GM12878 (cell line): ENCODE measurements at regions not wholly inside any gene's neighbourhood (a gene's known extent, or its start where the extent isn't known, plus 50 kb on each side); places are given as distances from the start of the nearest gene placed in this dataset.
A peak's percentile ranks its signal among the peaks of the same experiment; 100 is the strongest.

Experiments
- ATAC-seq: fragments of 200-7000 bp; cut with Tn5 transposase; 3 replicates; pipeline ENCODE4 v1.9.1; 2020; ENCODE audit warnings: mild to moderate bottlenecking, moderate library complexity
- BruUV-seq: library from RNA; stranded (reverse); fragments of 400-500 nt; replicated peaks from 2 replicates; lab custom pipeline; 2021; lab: Mats Ljungman, UMichigan
- CTCF ChIA-PET: fragments of 300-600 bp; sonication (Branson Sonifier 250); formaldehyde crosslinking; extraction: SDS; loops from one replicate; lab custom pipeline; 2021; ENCODE audit warnings: inconsistent platforms; lab: Yijun Ruan, JAX
- POLR2A ChIA-PET: fragments of 350-600 bp; formaldehyde crosslinking; extraction: SDS; loops from one replicate; lab custom pipeline; 2021; ENCODE audit warnings: inconsistent platforms; lab: Charles Lee
- RAD21 ChIA-PET: fragments of 300-600 bp; sonication (Branson Sonifier 250); formaldehyde crosslinking; loops from one replicate; lab custom pipeline; 2023; ENCODE audit warnings: antibody characterized with exemption; ENCODE audit not compliant: unreplicated experiment; lab: Charles Lee
- SMC1A ChIA-PET: fragments of 300-600 bp; sonication (Branson Sonifier 250); formaldehyde crosslinking; loops from one replicate; lab custom pipeline; 2023; ENCODE audit not compliant: unreplicated experiment, uncharacterized antibody; lab: Charles Lee
- DNase-seq: peaks from one replicate; pipeline ENCODE4 v3.0.0-alpha.2; 2011; ENCODE audit warnings: low read depth, low spot score
- FAIRE-seq: peaks from 3 replicates; lab custom pipeline; 2011; peaks lifted over from hg19 to GRCh38; lab: Jason Lieb, UNC
- H2AFZ ChIP-seq: 2 replicates; pipeline ENCODE4 v1.6.0; 2011; ENCODE audit warnings: low read depth, low read length, control low read depth; ENCODE audit not compliant: control insufficient read depth
- H3K27ac ChIP-seq: 2 replicates; pipeline ENCODE4 v1.5.1; 2011; ENCODE audit warnings: control low read depth; ENCODE audit not compliant: control insufficient read depth, insufficient read depth
- H3K27me3 ChIP-seq, 2 experiments: replicated peaks in 1 of 2; 2 replicates each; pipeline versions ENCODE4 v1.6.0 to v1.6.1; 2011; ENCODE audit warnings: low read length in 1 of 2; ENCODE audit not compliant: control insufficient read depth in 2 of 2, insufficient read depth in 2 of 2
- H3K36me3 ChIP-seq, 2 experiments: 2 replicates each; pipeline ENCODE4 v1.5.1; 2011; ENCODE audit warnings: low read length in 1 of 2; ENCODE audit not compliant: control insufficient read depth in 2 of 2, insufficient read depth in 2 of 2
- H3K4me1 ChIP-seq: 2 replicates; pipeline ENCODE4 v1.6.1; 2011; ENCODE audit warnings: mild to moderate bottlenecking, low read length, moderate library complexity, mixed read lengths; ENCODE audit not compliant: control insufficient read depth, insufficient read depth
- H3K4me2 ChIP-seq: 2 replicates; pipeline ENCODE4 v1.6.0; 2011; ENCODE audit warnings: control low read depth; ENCODE audit not compliant: control insufficient read depth, insufficient read depth
- H3K4me3 ChIP-seq: fragments of 200-600 bp; sonication (generic); 2 replicates; pipeline ENCODE4 v1.5.1; 2016
- H3K79me2 ChIP-seq: 2 replicates; pipeline ENCODE4 v1.6.0; 2011; ENCODE audit warnings: low read length; ENCODE audit not compliant: control insufficient read depth, insufficient read depth
- H3K9ac ChIP-seq: 2 replicates; pipeline ENCODE4 v1.8.0; 2011; ENCODE audit warnings: low read length, control low read depth, mixed read lengths; ENCODE audit not compliant: control insufficient read depth, insufficient read depth
- H3K9me3 ChIP-seq: replicated peaks from 3 replicates; pipeline ENCODE4 v1.5.1; 2011; ENCODE audit warnings: mild to moderate bottlenecking, low read length; ENCODE audit not compliant: control insufficient read depth, insufficient read depth
- H4K20me1 ChIP-seq: 2 replicates; pipeline ENCODE4 v1.6.0; 2011; ENCODE audit not compliant: control insufficient read depth, insufficient read depth
- BCL11A ChIP-seq: IDR thresholded peaks from 2 replicates; pipeline ENCODE4 v1.6.1; 2011; ENCODE audit warnings: low read depth, low read length
- DPF2 ChIP-seq: fragments of 450-650 bp; IDR thresholded peaks from 2 replicates; pipeline ENCODE4 v1.6.1; 2017; ENCODE audit warnings: mild to moderate bottlenecking
- EZH2 ChIP-seq: IDR thresholded peaks from 2 replicates; pipeline ENCODE4 v1.6.1; 2012; ENCODE audit warnings: low read depth, mild to moderate bottlenecking, control low read depth, inconsistent platforms, low read length, borderline replicate concordance; ENCODE audit not compliant: control insufficient read depth
- HDAC6 ChIP-seq: fragments of 200-600 bp; sonication (generic); IDR thresholded peaks from one replicate; pipeline ENCODE4 v1.8.0; 2017; ENCODE audit warnings: antibody characterized with exemption; ENCODE audit not compliant: unreplicated experiment
- NFYA ChIP-seq: IDR thresholded peaks from 2 replicates; pipeline ENCODE4 v1.6.1; 2011; ENCODE audit warnings: low read depth, mild to moderate bottlenecking, low read length, improper control_type of control experiment, borderline replicate concordance
- NRF1 ChIP-seq: conservative IDR thresholded peaks from 2 replicates; pipeline ENCODE4 v1.6.1; 2011; ENCODE audit warnings: mild to moderate bottlenecking, low read depth, low read length, improper control_type of control experiment
- RAD21 ChIP-seq: IDR thresholded peaks from 2 replicates; pipeline ENCODE4 v1.6.1; 2011; ENCODE audit warnings: mild to moderate bottlenecking, low read depth, low read length, moderate library complexity; ENCODE audit not compliant: insufficient read depth
- RCOR1 ChIP-seq: conservative IDR thresholded peaks from 2 replicates; pipeline ENCODE4 v1.6.1; 2012; ENCODE audit warnings: low read depth, low read length, improper control_type of control experiment
- SIX5 ChIP-seq: IDR thresholded peaks from 2 replicates; pipeline ENCODE4 v1.6.1; 2011; ENCODE audit warnings: mild to moderate bottlenecking, low read depth, low read length, moderate library complexity; ENCODE audit not compliant: severe bottlenecking
- SMC3 ChIP-seq: IDR thresholded peaks from 2 replicates; pipeline ENCODE4 v1.6.1; 2011; ENCODE audit warnings: low read length, improper control_type of control experiment, borderline replicate concordance
- USF1 ChIP-seq: IDR thresholded peaks from 2 replicates; pipeline ENCODE4 v1.6.1; 2011; ENCODE audit warnings: borderline replicate concordance, low read depth, mild to moderate bottlenecking, moderate library complexity, mixed read lengths, low read length; ENCODE audit not compliant: insufficient read depth; ENCODE audit errors: extremely low read length
- YBX1 ChIP-seq: fragments of 450-650 bp; IDR thresholded peaks from 2 replicates; pipeline ENCODE4 v1.6.1; 2016; ENCODE audit warnings: antibody characterized with exemption
- WGBS: methylation state at CpG from one replicate; pipeline ENCODE4 v1.1.6; 2016; ENCODE audit warnings: low lambda C conversion rate; ENCODE audit not compliant: insufficient replicate concordance, insufficient coverage; ENCODE audit errors: missing lambda C conversion rate; 5-methylcytosine and 5-hydroxymethylcytosine counted together
- in situ Hi-C: fragments of 300-500 bp; cut with MboI; formaldehyde crosslinking; loops from 9 replicates; pipeline ENCODE4 v1.14.3; 2018; ENCODE audit warnings: mixed read lengths
- intact Hi-C: fragments of 100-400 bp; cut with micrococcal nuclease; formaldehyde crosslinking; loops from one replicate; pipeline ENCODE4 v1.14.2; 2022; ENCODE audit not compliant: unreplicated experiment
- TF ChIP-seq, protein P1 (sequence below), 3 experiments: IDR thresholded peaks in 2 of 3; conservative IDR thresholded peaks in 1 of 3; 2 replicates each; pipeline ENCODE4 v1.5.1; 2011; ENCODE audit warnings: low read depth in 3 of 3, low read length in 3 of 3, mild to moderate bottlenecking in 3 of 3, control low read depth in 2 of 3, moderate library complexity in 2 of 3, inconsistent platforms in 1 of 3, mixed read lengths in 1 of 3; ENCODE audit not compliant: control insufficient read depth in 2 of 3, insufficient read depth in 1 of 3; ENCODE audit errors: extremely low read depth in 1 of 3
- TF ChIP-seq, protein P2 (sequence below): IDR thresholded peaks from 2 replicates; pipeline ENCODE4 v1.6.1; 2012; ENCODE audit warnings: improper control_type of control experiment, low read depth, low read length; ENCODE audit not compliant: insufficient replicate concordance
- TF ChIP-seq, protein P3 (sequence below): fragments of 450-650 bp; conservative IDR thresholded peaks from 2 replicates; pipeline ENCODE4 v1.6.1; 2017; ENCODE audit warnings: mild to moderate bottlenecking, moderate library complexity

DNA sequence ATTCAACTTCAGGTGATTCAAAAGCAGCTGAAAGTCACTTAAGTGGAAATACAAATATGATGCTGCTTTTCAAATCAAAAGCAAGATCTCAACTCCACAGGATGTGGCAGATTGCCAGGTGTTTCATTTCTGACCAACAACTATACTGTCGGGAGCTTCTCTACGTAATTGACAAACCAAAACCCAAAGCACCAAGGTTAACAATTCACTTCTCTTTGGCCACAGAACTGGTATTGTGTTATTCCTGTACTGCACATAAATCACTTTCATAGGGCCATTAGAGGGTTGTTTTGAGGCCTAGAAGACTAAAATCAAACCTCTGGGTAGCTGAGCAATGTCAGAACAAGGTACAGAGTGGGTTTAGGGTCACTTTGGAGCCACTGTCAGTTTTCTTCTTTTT is 169.7 kb downstream of the HAO1 start:
- Histone ChIP-seq H4K20me1 (no peaks in the 10 kb centered on the region), H3K4me1 (no peaks in the 10 kb centered on the region), H3K27ac (no peak overlapping the region), H3K4me2 (no peak overlapping the region), H3K9ac (no peak overlapping the region), H2AFZ (no peak overlapping the region), H3K36me3 (no peaks in the 10 kb centered on the region), H3K27me3 (no peaks in the 10 kb centered on the region), H3K4me3 (no peak overlapping the region), H3K9me3 (no peaks in the 10 kb centered on the region; the same call in 2 of the 3 replicates), H3K79me2 (no peaks in the 10 kb centered on the region)
- SMC1A ChIA-PET: interaction anchor here (1.2 kb wide), 1 partner anchor 19 kb away, joined by 3 read pairs; no protein-coding TSS in a partner anchor
- FAIRE-seq: no peak
- RAD21 ChIA-PET: no interaction called here
- BruUV-seq: no TSS peak
- 2% methylated on average over 2 of the region's 2 CpGs for WGBS
- in situ Hi-C loops: no loop called here
- peak; percentile 65 for DNase-seq
- intact Hi-C loops: no loop called here
- POLR2A ChIA-PET: no interaction called here
- ATAC-seq: peak; percentile 99
- CTCF ChIA-PET: no interaction called here
- TF ChIP-seq EZH2 (no peak), NRF1 (no peak), RCOR1 (no peak), BCL11A (peak; percentile 92), SMC3 (no peak), DPF2 (peak; percentile 89), YBX1 (no peak), HDAC6 (no peak), USF1 (no peak), RAD21 (no peak), NFYA (no peak), SIX5 (no peak)
- TF ChIP-seq, protein P1, sequence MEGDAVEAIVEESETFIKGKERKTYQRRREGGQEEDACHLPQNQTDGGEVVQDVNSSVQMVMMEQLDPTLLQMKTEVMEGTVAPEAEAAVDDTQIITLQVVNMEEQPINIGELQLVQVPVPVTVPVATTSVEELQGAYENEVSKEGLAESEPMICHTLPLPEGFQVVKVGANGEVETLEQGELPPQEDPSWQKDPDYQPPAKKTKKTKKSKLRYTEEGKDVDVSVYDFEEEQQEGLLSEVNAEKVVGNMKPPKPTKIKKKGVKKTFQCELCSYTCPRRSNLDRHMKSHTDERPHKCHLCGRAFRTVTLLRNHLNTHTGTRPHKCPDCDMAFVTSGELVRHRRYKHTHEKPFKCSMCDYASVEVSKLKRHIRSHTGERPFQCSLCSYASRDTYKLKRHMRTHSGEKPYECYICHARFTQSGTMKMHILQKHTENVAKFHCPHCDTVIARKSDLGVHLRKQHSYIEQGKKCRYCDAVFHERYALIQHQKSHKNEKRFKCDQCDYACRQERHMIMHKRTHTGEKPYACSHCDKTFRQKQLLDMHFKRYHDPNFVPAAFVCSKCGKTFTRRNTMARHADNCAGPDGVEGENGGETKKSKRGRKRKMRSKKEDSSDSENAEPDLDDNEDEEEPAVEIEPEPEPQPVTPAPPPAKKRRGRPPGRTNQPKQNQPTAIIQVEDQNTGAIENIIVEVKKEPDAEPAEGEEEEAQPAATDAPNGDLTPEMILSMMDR (IDR thresholded peaks at IDR 0.05 in 2 of 3, conservative IDR thresholded peaks at IDR 0.05 in 1 of 3; ENCODE audit: control insufficient read depth in 2 of 3, extremely low read depth in 1 of 3, insufficient read depth in 1 of 3, low read depth in 3 of 3, low read length in 3 of 3): no peak
- TF ChIP-seq, protein P2, sequence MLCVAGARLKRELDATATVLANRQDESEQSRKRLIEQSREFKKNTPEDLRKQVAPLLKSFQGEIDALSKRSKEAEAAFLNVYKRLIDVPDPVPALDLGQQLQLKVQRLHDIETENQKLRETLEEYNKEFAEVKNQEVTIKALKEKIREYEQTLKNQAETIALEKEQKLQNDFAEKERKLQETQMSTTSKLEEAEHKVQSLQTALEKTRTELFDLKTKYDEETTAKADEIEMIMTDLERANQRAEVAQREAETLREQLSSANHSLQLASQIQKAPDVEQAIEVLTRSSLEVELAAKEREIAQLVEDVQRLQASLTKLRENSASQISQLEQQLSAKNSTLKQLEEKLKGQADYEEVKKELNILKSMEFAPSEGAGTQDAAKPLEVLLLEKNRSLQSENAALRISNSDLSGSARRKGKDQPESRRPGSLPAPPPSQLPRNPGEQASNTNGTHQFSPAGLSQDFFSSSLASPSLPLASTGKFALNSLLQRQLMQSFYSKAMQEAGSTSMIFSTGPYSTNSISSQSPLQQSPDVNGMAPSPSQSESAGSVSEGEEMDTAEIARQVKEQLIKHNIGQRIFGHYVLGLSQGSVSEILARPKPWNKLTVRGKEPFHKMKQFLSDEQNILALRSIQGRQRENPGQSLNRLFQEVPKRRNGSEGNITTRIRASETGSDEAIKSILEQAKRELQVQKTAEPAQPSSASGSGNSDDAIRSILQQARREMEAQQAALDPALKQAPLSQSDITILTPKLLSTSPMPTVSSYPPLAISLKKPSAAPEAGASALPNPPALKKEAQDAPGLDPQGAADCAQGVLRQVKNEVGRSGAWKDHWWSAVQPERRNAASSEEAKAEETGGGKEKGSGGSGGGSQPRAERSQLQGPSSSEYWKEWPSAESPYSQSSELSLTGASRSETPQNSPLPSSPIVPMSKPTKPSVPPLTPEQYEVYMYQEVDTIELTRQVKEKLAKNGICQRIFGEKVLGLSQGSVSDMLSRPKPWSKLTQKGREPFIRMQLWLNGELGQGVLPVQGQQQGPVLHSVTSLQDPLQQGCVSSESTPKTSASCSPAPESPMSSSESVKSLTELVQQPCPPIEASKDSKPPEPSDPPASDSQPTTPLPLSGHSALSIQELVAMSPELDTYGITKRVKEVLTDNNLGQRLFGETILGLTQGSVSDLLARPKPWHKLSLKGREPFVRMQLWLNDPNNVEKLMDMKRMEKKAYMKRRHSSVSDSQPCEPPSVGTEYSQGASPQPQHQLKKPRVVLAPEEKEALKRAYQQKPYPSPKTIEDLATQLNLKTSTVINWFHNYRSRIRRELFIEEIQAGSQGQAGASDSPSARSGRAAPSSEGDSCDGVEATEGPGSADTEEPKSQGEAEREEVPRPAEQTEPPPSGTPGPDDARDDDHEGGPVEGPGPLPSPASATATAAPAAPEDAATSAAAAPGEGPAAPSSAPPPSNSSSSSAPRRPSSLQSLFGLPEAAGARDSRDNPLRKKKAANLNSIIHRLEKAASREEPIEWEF: no peak
- TF ChIP-seq, protein P3, sequence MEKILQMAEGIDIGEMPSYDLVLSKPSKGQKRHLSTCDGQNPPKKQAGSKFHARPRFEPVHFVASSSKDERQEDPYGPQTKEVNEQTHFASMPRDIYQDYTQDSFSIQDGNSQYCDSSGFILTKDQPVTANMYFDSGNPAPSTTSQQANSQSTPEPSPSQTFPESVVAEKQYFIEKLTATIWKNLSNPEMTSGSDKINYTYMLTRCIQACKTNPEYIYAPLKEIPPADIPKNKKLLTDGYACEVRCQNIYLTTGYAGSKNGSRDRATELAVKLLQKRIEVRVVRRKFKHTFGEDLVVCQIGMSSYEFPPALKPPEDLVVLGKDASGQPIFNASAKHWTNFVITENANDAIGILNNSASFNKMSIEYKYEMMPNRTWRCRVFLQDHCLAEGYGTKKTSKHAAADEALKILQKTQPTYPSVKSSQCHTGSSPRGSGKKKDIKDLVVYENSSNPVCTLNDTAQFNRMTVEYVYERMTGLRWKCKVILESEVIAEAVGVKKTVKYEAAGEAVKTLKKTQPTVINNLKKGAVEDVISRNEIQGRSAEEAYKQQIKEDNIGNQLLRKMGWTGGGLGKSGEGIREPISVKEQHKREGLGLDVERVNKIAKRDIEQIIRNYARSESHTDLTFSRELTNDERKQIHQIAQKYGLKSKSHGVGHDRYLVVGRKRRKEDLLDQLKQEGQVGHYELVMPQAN: no peak
